HFFc6 (cell line): ENCODE measurements at regions not wholly inside any gene's neighbourhood (a gene's known extent, or its start where the extent isn't known, plus 50 kb on each side); places are given as distances from the start of the nearest gene placed in this dataset.

Source experiments
- DNase-seq: peaks from one replicate; pipeline ENCODE4 v3.0.0-alpha.2; 2018
- H3K27ac Mint-ChIP-seq: 2 replicates; pipeline ENCODE4 v1.8.0; 2020; ENCODE audit warnings: mild to moderate bottlenecking, mixed read lengths
- H3K27me3 Mint-ChIP-seq: 2 replicates; pipeline ENCODE4 v1.8.0; 2021; ENCODE audit warnings: mild to moderate bottlenecking, moderate library complexity, mixed read lengths; ENCODE audit not compliant: insufficient read depth
- H3K36me3 Mint-ChIP-seq: 2 replicates; pipeline ENCODE4 v1.8.0; 2021; ENCODE audit warnings: low read depth, mixed read lengths
- H3K4me1 Mint-ChIP-seq: 2 replicates; pipeline ENCODE4 v1.8.0; 2020; ENCODE audit warnings: low read depth, mixed read lengths
- H3K4me3 Mint-ChIP-seq: 2 replicates; pipeline ENCODE4 v1.8.0; 2020; ENCODE audit warnings: mild to moderate bottlenecking, moderate library complexity, mixed read lengths
- H3K9me3 Mint-ChIP-seq: 2 replicates; pipeline ENCODE4 v1.8.0; 2020; ENCODE audit warnings: mild to moderate bottlenecking, mixed read lengths
- CTCF ChIP-seq: fragments of 200-600 bp; sonication (generic); IDR thresholded peaks from 2 replicates; pipeline ENCODE4 v1.5.0; 2021; ENCODE audit warnings: antibody characterized with exemption, mild to moderate bottlenecking

GRCh38 chr4:17169699-17170098 lies 271.3 kb upstream of the LDB2 start:
- no peak for TF ChIP-seq CTCF

GRCh38 chr4:17168571-17168970 lies 270.1 kb upstream of the LDB2 start:
- Mint-ChIP-seq H3K4me1 (peaks cover 61% of the 10 kb centered on the region), H3K4me3 (peak overlapping the region; percentile 26), H3K36me3 (peaks cover 5% of the 10 kb centered on the region; the same call in 1 of the 2 replicates), H3K9me3 (no peaks in the 10 kb centered on the region), H3K27ac (peak overlapping the region; percentile 83), H3K27me3 (no peaks in the 10 kb centered on the region; the same call in 1 of the 2 replicates)
- DNase-seq: peak; percentile 44
- no peak for TF ChIP-seq CTCF

More at GRCh38 chr4:17169699-17170098, 271.3 kb upstream of the LDB2 start:
- Mint-ChIP-seq H3K36me3 (no peaks in the 10 kb centered on the region), H3K27ac (no peak overlapping the region), H3K27me3 (no peaks in the 10 kb centered on the region; the same call in 1 of the 2 replicates), H3K4me1 (peaks cover 52% of the 10 kb centered on the region), H3K4me3 (no peak overlapping the region), H3K9me3 (no peaks in the 10 kb centered on the region)
- DNase-seq: no peak

GRCh38 chr4:17166954-17167353 lies 268.5 kb upstream of the LDB2 start:
- peak; percentile 36 for DNase-seq
- H3K27ac Mint-ChIP-seq: peak overlapping the region; percentile 32

GRCh38 chr4:17165286-17165685 lies 266.8 kb upstream of the LDB2 start:
- peak overlapping the region; percentile 63; the same call in 1 of the 2 replicates for H3K27ac Mint-ChIP-seq
- peak; percentile 14 for DNase-seq
- no peak for TF ChIP-seq CTCF
- no peak overlapping the region for H3K4me3 Mint-ChIP-seq
- peaks cover 13% of the 10 kb centered on the region; the same call in 1 of the 2 replicates for H3K9me3 Mint-ChIP-seq
- H3K36me3 Mint-ChIP-seq: peaks cover 23% of the 10 kb centered on the region
- H3K27me3 Mint-ChIP-seq: no peaks in the 10 kb centered on the region; the same call in 1 of the 2 replicates
- H3K4me1 Mint-ChIP-seq: peaks cover 60% of the 10 kb centered on the region

More at GRCh38 chr4:17166954-17167353, 268.5 kb upstream of the LDB2 start:
- Mint-ChIP-seq H3K4me1 (peaks cover 67% of the 10 kb centered on the region), H3K27me3 (no peaks in the 10 kb centered on the region; the same call in 1 of the 2 replicates), H3K9me3 (peaks cover 7% of the 10 kb centered on the region; the same call in 1 of the 2 replicates), H3K4me3 (no peak overlapping the region), H3K36me3 (peaks cover 9% of the 10 kb centered on the region; the same call in 1 of the 2 replicates)
- no peak for TF ChIP-seq CTCF

DNA sequence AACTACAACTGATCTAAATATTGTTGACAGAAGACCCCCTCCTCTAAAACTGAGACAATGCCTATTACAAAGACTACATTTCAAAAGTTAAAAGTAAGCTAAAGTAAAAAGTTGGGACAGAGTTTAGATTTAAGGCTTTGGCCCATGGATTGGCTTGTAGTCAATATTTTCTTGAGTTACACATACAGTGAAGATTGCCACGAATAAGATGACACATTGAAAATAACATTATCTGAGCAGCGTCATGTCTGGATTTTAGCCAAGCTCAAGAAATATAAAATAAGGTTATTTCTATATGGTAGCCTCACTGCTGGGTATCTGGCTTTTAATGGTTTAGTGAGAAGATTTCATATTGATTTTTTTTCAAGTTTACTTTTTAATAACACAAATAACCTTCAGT lies 266.2 kb upstream of the LDB2 start:
- no peak overlapping the region for H3K27ac Mint-ChIP-seq
- H3K27me3 Mint-ChIP-seq: no peaks in the 10 kb centered on the region; the same call in 1 of the 2 replicates
- peaks cover 13% of the 10 kb centered on the region; the same call in 1 of the 2 replicates for H3K9me3 Mint-ChIP-seq
- peaks cover 23% of the 10 kb centered on the region for H3K36me3 Mint-ChIP-seq
- TF ChIP-seq CTCF: no peak
- no peak for DNase-seq
- peaks cover 58% of the 10 kb centered on the region for H3K4me1 Mint-ChIP-seq
- no peak overlapping the region for H3K4me3 Mint-ChIP-seq
